ENCODE measurements at regions not wholly inside any gene's neighbourhood (a gene's known extent, or its start where the extent isn't known, plus 50 kb on each side); places are given as distances from the start of the nearest gene placed in this dataset.

DNA sequence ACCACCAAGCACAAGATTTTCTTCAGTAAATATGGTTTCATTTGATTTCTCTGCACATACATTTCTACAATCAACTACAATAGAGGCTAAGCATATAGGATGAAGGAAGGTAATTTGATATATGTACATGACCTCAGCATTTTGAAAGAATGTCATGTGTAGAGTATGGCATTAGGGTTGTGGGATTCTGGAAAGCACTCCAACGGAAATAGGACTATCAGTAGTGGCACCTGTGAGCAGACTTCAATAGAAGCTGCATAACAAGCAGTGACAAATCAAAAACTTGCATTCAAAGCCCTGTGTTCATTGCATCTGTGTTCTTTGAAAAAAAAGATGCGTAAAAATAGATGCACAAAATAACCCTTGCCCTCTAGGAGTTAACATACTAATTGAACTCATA, 57.5 kb upstream of the EYA4 start:
- no peak for DNase-seq (ENCODE audit: low read depth in 2 of 2)

- DNase-seq (ENCODE audit: low read depth in 2 of 2) = no peak
These were observed 56.3 kb upstream of the EYA4 start for GRCh38 chr6:133184798-133185372.

DNA sequence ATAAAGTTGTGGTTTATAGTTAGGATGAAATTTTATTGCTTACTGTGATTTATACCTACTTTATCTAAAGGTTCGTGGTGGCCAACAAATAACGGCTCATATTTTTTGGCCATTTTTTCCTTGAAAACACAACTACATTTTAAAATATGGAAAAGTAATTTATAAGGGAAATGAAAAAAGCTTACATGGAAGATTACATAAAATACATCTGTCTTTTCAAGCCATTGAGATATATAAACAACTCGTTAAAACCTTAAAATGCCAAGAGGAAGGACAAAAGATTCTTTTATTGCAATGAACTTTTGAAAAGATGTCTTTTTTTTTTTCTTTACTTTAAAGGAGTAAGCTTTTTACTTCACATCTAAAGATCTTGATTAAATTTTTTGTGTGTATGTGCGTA, 55.4 kb upstream of the EYA4 start:
- DNase-seq (ENCODE audit: low read depth in 2 of 2) = no peak

GRCh38 chr6:133187114-133187513, 54.0 kb upstream of the EYA4 start:
- DNase-seq (ENCODE audit: low read depth in 2 of 2) = no peak

- no peak for DNase-seq (ENCODE audit: low read depth in 2 of 2)
These were observed 53.3 kb upstream of the EYA4 start for GRCh38 chr6:133187657-133188453.

- DNase-seq (ENCODE audit: low read depth in 2 of 2) = no peak
These were observed 50.2 kb upstream of the EYA4 start for GRCh38 chr6:133190912-133191311.

GRCh38 chr6:133191323-133191722, 49.8 kb upstream of the EYA4 start:
- no peak for DNase-seq (ENCODE audit: low read depth in 2 of 2)
